Endodermal cell (in vitro differentiated cells): ENCODE measurements at regions not wholly inside any gene's neighbourhood (a gene's known extent, or its start where the extent isn't known, plus 50 kb on each side); places are given as distances from the start of the nearest gene placed in this dataset.

ENCODE experiments used
- DNase-seq: peaks from one replicate; pipeline ENCODE4 v3.0.0-alpha.2; 2017
- H3K27ac ChIP-seq: 2 replicates; pipeline ENCODE4 v1.5.1; 2013; ENCODE audit warnings: mild to moderate bottlenecking, low read depth, low read length, moderate library complexity
- H3K27me3 ChIP-seq: 2 replicates; pipeline ENCODE4 v1.6.1; 2013; ENCODE audit warnings: mild to moderate bottlenecking, low read length, moderate library complexity; ENCODE audit not compliant: insufficient read depth, control insufficient read depth, poor library complexity, severe bottlenecking
- H3K36me3 ChIP-seq: 2 replicates; pipeline ENCODE4 v1.7.0; 2013; ENCODE audit warnings: mild to moderate bottlenecking, low read length, moderate library complexity; ENCODE audit not compliant: control insufficient read depth, insufficient read depth
- H3K4me1 ChIP-seq: one replicate; pipeline ENCODE4 v1.7.0; 2013; ENCODE audit warnings: low read length; ENCODE audit not compliant: control insufficient read depth, insufficient read depth
- H3K4me3 ChIP-seq: 2 replicates; pipeline ENCODE4 v1.5.1; 2013; ENCODE audit warnings: mild to moderate bottlenecking, low read length, moderate library complexity
- H3K9ac ChIP-seq: 2 replicates; pipeline ENCODE4 v1.6.1; 2013; ENCODE audit warnings: mild to moderate bottlenecking, low read length, moderate library complexity; ENCODE audit not compliant: poor library complexity, severe bottlenecking; ENCODE audit errors: extremely low read depth
- H3K9me3 ChIP-seq: 2 replicates; pipeline ENCODE4 v1.6.1; 2013; ENCODE audit warnings: mild to moderate bottlenecking, low read length, moderate library complexity; ENCODE audit not compliant: control insufficient read depth
- H3K27ac Mint-ChIP-seq: 2 replicates; pipeline ENCODE4 v1.8.0; 2020; ENCODE audit warnings: mixed read lengths
- H3K27me3 Mint-ChIP-seq: 2 replicates; pipeline ENCODE4 v1.8.0; 2021; ENCODE audit warnings: mild to moderate bottlenecking, mixed read lengths; ENCODE audit not compliant: insufficient read depth
- H3K36me3 Mint-ChIP-seq: 2 replicates; pipeline ENCODE4 v1.8.0; 2020; ENCODE audit warnings: low read depth, mixed read lengths
- H3K4me1 Mint-ChIP-seq: 2 replicates; pipeline ENCODE4 v1.8.0; 2020; ENCODE audit warnings: mixed read lengths
- H3K4me3 Mint-ChIP-seq: 2 replicates; pipeline ENCODE4 v1.8.0; 2020; ENCODE audit warnings: mild to moderate bottlenecking, moderate library complexity, mixed read lengths
- H3K9me3 Mint-ChIP-seq: 2 replicates; pipeline ENCODE4 v1.8.0; 2020; ENCODE audit warnings: mild to moderate bottlenecking, mixed read lengths
- CTCF ChIP-seq: fragments of 200-600 bp; sonication (generic); conservative IDR thresholded peaks from 2 replicates; pipeline ENCODE4 v1.5.0; 2021; ENCODE audit warnings: antibody characterized with exemption, mild to moderate bottlenecking
- WGBS, 2 experiments: methylation state at CpG; one replicate each; pipeline versions ENCODE4 v1.1.5 to v1.1.7; 2013; ENCODE audit warnings: missing lambda C conversion rate in 2 of 2, mixed read lengths in 1 of 2; ENCODE audit not compliant: insufficient coverage in 1 of 2, insufficient read length in 1 of 2; 5-methylcytosine and 5-hydroxymethylcytosine counted together

- Histone ChIP-seq H3K9me3 (no peaks in the 10 kb centered on the region), H3K4me1 (peaks cover 2% of the 10 kb centered on the region), H3K27ac (no peak overlapping the region), H3K27me3 (no peaks in the 10 kb centered on the region), H3K9ac (no peak overlapping the region), H3K36me3 (no peaks in the 10 kb centered on the region), H3K4me3 (no peak overlapping the region)
- Mint-ChIP-seq H3K27me3 (peaks cover 2% of the 10 kb centered on the region), H3K27ac (no peak overlapping the region), H3K36me3 (no peaks in the 10 kb centered on the region), H3K4me3 (no peak overlapping the region), H3K4me1 (peaks cover 40% of the 10 kb centered on the region), H3K9me3 (no peaks in the 10 kb centered on the region)
- no peak for DNase-seq
- no peak for TF ChIP-seq CTCF
- WGBS, 2 experiments: 94 to 100% methylated on average over 2 of the region's 2 CpGs
Measured at GRCh38 chr15:29349196-29349595, 79.6 kb upstream of the NSMCE3 start.

DNA sequence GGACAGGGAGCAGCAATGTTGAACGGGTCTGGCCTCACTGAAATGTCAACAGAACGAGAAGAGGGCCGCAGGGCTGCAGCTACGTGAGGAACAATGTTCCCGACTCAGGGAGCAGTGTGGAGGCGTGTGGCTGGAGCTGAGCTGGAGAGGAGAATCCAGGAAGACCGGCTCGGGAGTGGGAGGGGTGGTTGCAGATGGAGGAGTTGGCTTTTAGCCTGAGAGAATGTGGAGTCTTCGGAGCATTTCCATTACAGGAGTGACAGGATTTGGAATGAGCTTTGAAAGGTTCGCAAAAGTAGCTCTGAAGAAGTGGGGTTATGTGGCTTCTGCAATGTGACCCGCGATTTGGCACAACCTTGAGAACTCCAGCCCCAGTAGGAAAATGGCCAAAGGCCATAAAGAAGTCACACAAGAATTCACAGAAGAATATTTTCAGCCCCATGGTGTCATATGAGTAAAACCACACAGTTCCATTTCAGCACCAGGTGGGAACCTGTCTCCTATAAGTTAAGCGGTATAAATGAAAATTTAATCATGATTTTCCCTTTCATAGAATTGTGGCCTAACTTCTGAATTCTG is 78.8 kb upstream of the NSMCE3 start:
- 77 to 81% methylated on average over 12 to 13 of the region's 13 CpGs for WGBS, 2 experiments
- peak; percentile 70 for DNase-seq

DNA sequence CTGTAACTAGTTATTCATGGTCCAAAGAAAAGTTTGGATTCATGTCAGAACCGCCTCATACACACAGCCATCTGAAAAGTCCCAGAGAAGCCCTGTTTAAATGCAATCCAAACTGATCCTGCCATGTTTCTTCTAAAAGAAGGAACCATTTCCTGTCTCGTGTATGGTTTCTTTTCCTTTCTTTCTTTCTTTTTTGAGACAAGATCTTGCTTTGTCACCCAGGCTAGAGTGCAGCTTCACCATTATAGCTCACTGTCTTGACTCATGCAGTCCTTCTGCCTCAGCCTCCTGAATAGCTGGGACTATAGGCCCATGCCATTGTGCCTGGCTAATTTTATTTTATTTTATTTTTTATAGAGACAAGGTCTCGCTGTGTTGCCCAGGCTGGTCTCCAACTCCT is 77.4 kb upstream of the NSMCE3 start:
- no peak overlapping the region for H3K27ac ChIP-seq
- H3K9me3 ChIP-seq: no peaks in the 10 kb centered on the region
- Mint-ChIP-seq H3K4me1 (peaks cover 49% of the 10 kb centered on the region), H3K9me3 (no peaks in the 10 kb centered on the region), H3K36me3 (no peaks in the 10 kb centered on the region), H3K4me3 (no peak overlapping the region), H3K27me3 (peaks cover 2% of the 10 kb centered on the region), H3K27ac (no peak overlapping the region)
- no peak overlapping the region for H3K9ac ChIP-seq
- H3K4me1 ChIP-seq: peaks cover 4% of the 10 kb centered on the region
- 91 to 93% methylated on average over 3 of the region's 3 CpGs for WGBS, 2 experiments
- TF ChIP-seq CTCF: no peak
- no peaks in the 10 kb centered on the region for H3K27me3 ChIP-seq
- DNase-seq: no peak
- H3K36me3 ChIP-seq: no peaks in the 10 kb centered on the region
- H3K4me3 ChIP-seq: no peak overlapping the region

More for the DNA sequence above, 78.8 kb upstream of the NSMCE3 start:
- Mint-ChIP-seq H3K4me1 (peaks cover 42% of the 10 kb centered on the region), H3K27ac (peak overlapping the region; percentile 69), H3K27me3 (peaks cover 2% of the 10 kb centered on the region), H3K9me3 (no peaks in the 10 kb centered on the region), H3K36me3 (no peaks in the 10 kb centered on the region), H3K4me3 (no peak overlapping the region)
- no peaks in the 10 kb centered on the region for H3K9me3 ChIP-seq
- H3K4me3 ChIP-seq: no peak overlapping the region
- H3K27me3 ChIP-seq: no peaks in the 10 kb centered on the region
- H3K4me1 ChIP-seq: peaks cover 4% of the 10 kb centered on the region
- no peak overlapping the region for H3K9ac ChIP-seq
- no peaks in the 10 kb centered on the region for H3K36me3 ChIP-seq
- no peak for TF ChIP-seq CTCF
- no peak overlapping the region for H3K27ac ChIP-seq
